HG02798 (cell line): ENCODE measurements at regions not wholly inside any gene's neighbourhood (a gene's known extent, or its start where the extent isn't known, plus 50 kb on each side); places are given as distances from the start of the nearest gene placed in this dataset.
"Not testable (repeated sequence)": the region's sequence is repeated elsewhere in the genome, so short reads cannot be mapped to it uniquely, and the experiment has no call there.

Source experiments
- ATAC-seq: cut with Tn5 transposase; IDR thresholded peaks from one replicate; pipeline ENCODE4 v1.9.1; 2021; ENCODE audit warnings: mild to moderate bottlenecking; ENCODE audit not compliant: unreplicated experiment, poor library complexity

DNA sequence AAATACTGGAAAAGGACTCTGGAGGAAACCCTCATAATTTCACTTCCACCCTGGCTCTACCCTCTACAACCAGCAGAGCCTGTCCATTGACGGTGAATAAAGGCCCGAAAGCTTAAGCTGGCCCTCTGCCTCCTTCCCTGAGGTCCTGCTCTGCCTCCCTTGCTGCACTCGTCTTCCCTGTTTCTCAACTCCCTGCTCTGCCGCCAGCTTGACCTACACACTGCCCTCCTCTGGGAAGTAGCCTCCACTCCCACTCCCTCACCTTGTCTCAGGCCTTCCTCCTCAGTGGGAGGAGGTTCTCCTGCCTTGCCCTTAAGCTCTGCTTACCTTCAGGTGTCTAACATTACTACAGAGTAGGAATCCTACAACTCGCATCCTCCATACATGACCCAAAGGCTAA lies 608.6 kb upstream of the NR3C2 start:
- no peak for ATAC-seq

DNA sequence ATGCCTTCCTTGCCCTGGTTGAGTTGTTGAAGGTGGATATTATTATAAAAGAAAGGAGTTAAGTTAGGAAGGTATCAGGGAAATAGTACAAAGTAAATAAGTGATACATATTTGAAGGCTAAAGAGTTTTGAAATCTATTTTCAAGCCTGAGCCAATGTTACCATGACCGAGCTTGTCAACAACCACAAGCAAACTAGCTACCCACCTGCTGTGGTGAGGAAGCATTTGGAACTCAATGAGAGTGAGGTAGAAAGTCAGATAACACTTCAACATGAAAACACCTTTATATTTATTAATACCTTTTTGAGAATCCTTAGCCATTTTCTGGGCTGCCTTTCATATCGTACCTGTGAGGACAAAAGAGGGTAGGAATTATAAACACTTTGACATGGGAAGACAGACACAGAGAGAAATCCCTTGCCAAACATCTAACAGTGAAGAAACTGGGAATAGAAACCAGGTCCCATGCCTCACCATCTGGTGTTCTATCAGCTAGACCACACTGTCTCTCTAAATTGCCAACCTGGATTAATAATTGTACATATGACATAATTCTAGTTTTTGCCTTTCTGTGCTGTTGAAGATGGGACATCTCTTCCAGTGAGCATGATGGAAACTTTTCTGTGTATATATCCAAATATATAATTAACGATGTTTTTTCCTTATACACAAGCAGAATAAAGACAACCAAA lies 606.4 kb upstream of the NR3C2 start:
- no peak for ATAC-seq

DNA sequence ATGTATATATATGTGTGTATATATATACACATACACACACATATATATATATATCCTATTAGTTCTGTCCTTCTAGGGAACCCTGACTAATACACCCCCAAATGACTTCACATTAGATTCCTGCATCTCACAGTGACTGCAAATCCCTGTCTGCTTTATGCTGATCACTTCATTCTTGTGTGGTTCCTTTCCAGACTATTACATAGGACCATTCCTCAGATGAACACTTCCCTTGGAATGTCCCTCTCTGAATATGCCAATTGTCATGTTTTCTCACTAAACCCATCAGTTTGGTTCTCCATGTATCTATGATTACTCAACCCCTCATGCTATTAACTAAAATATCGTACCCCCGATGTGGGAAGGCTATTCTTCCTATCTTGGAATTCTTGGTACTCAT lies 605.2 kb upstream of the NR3C2 start:
- ATAC-seq: no peak

DNA sequence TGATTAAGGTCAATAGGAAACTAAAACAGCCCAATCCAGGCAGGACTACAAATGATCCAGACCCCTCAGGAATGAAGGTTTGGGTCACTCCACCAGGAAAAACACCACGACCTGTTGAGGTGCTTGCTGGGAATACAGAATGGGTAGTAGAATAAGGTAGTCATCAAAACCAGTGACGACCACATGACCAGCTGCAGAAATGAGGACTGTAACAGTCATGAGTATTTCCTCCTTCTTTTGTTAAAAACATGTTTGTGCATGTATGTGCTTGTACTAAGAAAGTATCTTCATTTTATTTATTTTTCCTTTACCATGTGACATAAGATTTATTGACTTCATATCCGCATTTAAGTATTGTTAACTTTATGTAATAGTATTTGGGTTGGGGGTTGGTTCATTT lies 603.5 kb upstream of the NR3C2 start:
- no peak for ATAC-seq

DNA sequence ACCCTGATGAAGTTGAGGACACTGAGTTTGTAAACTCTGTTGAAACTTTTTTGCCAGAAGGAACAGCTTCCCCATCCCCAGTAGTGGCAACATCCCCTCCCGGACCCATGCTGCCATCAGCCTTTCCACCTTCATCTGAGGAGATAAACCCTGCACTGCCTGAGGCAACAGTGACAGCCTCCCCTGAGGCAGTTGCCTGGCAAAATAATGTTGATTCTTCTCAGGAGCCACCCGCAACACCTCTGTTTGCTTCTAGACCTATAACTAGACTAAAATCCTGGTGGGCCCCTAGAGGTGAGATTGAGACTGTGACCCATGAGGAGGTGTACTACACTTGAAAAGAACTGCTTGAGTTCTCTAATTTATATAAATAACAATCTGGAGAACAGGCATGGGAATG lies 597.6 kb upstream of the NR3C2 start:
- not testable (repeated sequence) for ATAC-seq

DNA sequence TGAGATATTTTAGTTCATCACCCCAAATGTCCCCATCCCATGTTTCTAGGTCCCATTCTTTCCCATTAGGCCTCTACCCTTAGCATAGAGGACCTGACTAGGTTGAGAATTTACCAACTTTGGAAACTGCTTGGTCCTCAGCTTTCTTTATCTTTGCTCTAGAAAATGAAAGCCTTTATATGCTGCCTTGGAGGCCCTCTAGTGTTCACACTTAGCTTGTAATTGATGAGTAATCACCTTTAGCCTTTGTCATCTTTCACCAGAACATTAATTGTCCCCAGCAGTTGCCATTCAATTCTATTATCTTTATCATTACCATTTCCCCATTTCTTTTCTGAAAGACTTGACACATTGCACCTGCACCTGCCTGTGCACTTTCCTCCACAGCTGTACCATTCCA lies 589.2 kb upstream of the NR3C2 start:
- ATAC-seq: peak; percentile 69

DNA sequence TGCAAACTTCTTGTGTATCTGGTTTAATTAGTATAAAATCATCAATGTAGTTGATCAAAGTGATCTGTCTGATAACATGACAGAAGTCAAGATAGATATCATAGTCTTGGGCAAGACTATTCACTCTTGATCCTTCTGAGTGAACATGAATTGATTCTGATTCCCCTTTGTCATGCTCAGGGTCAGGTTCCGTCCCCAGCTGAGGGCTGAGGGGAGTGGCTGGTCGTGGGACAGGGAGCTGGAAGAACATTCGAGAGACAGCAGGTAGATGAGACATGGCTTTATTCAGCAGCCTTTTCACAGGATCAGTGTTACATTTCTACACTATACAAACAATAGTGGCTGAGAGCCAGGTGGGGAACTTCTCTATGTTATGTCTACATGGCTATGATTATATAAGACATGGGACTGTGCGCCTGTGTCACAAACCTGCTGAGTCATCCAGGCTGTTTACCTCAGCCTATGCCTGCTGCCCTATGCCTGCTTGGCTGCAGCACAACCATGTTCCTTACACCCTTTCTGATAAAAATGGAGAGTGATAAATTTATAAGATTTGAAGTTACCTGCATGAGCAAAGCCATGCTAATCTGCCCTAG lies 586.9 kb upstream of the NR3C2 start:
- ATAC-seq: no peak

DNA sequence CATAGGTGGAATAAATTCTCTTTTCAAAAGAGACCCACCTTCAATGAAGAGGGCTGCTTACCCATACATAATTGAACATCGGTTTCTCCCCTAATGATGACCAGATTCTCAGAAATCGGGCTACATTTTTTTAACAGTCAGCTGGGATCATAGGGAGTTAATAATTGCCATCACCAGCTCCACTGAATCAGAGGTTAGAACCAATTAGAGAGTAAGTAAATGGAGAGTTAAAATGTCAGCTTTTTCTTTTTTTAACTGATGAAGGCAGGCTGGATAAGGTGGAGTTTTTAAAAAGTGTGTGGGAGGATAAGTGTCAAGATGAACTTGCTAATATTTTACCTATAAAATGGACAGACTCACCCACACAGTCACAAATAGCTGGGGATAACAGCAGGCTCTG lies 584.5 kb upstream of the NR3C2 start:
- ATAC-seq: no peak

DNA sequence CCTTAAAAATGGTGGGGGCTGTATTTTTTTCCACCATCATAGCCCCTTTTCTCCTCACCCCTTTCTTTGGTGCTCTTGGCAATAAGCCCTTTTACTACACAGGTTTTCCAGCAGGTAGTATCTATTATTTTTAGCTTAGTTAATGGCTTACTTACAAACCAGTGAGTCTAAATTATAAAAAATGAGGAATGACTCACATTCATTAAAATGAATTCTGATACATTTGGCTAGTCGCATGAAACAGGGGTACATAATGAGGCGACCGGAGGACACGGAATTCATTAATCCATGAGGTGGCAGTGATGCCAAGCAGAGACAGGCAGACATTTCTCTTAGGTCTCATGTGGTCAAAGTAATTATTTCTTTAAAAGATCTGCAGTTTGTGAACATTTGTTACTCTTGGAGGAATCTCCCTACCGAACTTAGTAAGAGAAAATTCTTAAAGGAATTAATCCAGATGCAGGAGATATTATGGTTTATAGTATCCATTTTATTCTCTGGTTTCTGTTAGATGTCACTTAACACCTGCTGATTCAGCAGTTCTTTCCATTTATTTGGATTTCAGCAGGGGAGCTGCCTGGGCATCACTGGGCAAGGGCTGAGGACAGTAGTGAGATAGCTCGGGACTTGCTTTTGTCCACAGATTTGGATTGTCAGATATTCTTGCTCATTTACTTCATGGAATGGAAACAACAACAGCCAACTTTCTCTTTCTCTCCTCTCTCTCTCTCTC lies 575.0 kb upstream of the NR3C2 start:
- no peak for ATAC-seq

DNA sequence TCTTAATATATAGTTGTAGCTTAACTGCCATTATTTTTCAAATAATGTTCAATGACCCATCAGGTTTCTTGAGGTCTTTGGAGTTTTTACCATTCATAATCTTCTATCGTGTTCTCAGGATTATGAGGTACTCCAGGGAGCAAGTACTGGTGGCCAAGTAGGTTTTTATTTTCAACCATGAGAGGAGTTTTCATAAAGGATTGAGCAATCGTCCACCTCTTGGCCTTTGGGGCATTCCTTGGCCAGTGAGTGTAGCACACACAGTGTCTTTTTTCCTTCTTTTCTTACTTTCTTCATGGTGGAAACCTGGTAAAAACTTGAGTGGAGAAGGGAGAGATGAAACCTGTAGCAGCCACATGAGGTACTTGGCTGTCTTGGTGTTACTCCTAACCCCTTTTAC lies 567.0 kb upstream of the NR3C2 start:
- no peak for ATAC-seq

DNA sequence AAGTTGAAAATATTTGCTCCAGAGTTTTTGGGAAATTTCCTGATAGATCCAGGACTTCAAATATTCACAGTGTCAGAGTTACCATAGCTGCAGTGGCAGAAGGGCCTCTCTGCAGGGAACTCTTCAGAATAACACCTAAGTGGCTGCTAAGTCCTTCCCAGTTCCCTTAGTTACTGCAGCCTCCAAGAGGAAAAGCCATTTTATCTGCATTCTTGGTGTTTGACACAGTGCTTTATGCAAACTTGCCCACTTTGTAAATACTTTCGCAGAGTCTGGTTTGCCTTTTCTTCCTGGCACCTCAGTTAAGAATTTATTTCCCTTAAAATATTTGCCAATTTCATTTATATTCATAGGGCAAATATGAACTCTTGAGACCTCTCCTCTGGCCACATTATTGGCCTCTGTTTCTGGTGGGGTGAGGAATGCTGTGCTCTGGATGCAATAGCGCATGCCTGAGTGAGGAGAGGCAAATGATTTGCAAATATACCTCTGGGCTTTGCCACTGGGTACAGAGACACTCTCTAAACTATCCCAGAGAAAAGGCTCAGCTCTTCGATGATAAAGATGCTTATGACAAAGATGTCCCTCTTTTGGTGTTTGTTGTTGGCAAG lies 566.3 kb upstream of the NR3C2 start:
- ATAC-seq: no peak

DNA sequence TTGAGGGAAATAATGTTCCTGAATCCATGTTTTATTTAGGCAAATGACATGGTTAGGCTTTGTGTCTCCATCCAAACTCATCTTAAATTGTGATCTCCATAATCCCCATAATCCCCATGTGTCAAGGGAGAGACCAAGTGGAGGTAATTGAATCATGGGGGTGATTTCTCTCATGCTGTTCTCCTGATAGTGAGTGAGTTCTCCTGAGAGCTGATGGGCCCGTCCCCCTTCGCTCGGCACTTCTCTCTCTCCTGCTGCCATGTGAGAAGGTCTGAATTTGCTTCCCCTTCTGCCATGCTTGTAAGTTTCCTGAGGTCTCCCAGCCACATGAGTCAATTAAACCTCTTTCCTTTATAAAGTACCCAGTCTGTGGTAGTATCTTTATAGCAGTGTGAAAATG lies 563.0 kb upstream of the NR3C2 start:
- no peak for ATAC-seq

DNA sequence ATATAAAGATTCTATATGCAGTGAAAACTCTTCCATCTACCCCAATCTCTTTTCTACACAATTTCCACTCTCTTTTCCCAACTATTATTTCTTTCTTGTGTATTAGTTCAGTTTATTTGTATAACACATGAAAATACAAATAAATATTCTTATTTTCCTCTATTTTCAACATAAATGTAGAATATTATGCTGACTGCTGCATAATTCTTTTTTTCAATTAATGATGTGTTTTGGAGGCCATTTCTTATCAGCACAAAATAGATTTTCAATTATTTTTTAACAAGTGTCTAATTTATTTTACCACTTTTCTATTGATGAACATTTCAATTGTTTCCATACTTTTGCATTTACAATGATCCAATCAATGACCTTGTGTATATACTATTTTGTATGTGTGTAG lies 557.7 kb upstream of the NR3C2 start:
- no peak for ATAC-seq

DNA sequence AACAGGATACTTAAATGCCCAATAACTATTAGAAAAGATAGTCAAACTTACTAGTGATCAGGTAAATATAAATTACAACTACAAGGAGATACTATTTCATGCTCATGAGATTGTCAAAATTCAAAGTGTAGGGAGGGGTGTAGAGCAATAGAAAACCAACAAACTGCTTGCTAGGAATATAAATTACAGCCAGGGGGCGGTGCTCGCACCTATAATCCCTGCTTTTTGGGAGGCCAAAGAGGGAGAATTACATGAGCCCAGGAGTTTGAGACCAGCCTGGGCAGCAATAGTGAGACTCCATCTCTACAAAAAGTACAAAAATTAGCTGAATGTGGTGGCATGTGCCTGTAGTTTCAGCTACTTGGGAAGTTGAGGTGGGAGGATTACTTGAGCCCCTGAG lies 556.5 kb upstream of the NR3C2 start:
- peak; percentile 56 for ATAC-seq

DNA sequence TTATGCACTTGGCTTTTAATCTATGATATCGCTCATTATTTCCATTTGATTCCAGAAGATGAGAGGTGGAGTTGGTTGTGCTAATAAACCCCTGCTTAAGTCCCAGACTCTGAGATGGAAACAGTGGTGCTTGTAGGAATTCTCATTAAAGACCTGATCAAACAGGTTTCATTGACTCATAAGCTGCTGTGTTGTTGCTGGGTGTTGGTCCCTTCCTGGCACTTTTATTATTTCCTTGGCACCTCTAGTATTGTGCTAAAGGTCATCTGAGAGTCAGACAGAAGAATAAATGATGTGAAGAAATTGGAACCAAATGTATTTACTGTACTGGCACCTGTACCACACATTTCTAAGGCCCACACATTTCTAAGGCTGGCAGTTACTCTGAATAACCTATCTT lies 544.7 kb upstream of the NR3C2 start:
- ATAC-seq: no peak

DNA sequence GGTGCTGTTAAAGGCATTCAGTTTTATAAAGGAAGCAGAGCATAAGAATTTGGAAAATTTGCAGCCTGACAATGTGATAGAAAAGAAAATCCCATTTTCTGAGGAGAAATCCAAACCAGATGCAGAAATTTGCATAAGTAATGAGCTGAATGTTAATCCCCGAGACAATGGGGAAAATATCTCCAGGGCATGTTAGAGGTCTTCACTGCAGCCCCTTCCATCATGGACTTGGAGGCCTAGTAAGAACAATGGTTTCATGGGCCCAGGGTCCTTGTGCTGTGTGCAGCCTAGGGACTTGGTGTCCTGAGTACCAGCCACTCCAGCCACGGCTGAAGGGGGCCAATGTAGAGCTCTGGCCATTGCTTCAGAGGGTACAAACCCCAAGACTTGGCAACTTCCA lies 542.7 kb upstream of the NR3C2 start:
- no peak for ATAC-seq

DNA sequence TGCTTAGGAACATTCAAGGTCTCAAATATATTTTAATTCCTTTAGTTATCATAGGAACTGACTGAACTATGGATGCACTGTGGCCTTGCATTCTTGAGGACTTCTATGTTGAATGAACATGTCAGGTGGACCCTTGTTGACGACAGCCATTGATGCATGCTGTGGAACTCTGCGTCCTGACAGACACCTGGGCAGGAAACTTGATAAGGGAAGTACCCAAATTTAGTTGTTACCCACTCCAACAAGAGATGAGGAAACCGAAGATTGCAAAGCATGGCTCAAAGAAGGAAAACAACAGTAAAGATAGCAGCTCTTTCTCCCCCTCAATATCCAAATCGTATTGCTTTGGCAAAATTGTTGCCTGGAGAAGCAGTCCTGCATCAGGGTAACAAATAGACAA lies 540.0 kb upstream of the NR3C2 start:
- ATAC-seq: no peak

DNA sequence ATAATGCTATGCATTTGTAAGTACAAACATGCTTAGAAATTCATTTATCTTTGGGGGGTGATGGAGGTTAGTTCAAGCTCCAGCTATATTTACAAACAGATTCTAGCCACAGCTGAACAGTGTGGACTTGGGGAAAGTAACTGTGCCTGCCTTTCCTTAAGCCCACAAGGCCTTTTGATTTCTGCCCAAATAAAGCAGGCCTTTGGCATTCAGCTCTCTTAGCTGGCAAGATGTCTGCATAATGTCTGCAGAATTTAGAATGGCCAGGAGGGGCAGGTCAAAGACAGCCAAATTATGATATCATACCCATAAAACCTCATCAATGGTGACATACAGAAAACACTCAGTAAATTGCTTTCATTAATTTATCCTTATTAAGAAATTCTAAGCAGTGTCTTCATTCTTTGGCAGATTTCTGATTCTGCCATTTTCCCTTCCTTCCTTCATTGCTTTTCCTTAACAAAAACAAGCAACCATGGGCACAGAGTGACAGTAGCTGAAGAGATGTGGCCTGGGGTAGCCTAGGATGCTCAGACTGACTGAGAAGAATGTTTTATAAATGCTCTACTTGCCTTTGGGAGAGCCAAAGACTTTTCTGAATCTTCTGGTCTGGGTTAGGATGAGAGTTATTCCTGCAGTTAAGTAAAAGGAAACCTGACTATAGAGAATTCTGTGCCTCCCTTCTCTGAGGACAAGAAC lies 538.7 kb upstream of the NR3C2 start:
- no peak for ATAC-seq

DNA sequence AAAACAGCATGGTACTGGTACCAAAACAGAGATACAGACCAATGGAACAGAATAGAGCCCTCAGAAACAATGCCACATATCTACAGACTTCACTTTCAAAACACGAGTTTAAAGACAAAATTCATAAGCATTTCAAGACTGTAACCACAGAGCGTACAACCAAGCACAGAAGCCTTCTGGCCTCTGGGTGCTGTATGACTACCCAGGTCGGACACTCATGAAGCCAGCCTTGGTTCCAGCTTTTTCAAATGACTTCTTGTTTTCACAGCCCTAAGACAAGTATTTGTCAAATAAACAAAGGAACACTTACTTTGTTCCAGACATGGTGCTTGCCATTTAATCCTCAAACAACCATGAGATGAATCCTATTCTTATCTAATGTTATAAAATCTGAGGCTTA lies 536.1 kb upstream of the NR3C2 start:
- ATAC-seq: no peak

DNA sequence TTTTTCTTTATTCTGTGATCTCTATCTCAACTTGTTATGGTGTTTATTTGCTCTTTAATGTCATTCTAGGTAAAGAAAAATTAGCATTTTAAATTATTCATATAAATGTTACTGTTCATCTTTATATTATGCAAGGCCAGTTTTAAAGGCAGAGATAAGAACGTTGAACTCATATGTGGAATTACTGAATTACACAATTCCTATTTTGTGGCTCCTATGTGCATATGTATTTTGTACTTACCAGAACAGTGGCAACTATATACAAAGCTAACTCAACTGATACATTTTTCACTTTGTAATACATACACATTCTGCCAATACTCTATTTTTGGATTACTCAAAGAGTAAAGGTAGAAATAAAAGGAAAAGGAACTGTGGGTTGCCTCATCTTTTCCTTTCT lies 533.2 kb upstream of the NR3C2 start:
- no peak for ATAC-seq

DNA sequence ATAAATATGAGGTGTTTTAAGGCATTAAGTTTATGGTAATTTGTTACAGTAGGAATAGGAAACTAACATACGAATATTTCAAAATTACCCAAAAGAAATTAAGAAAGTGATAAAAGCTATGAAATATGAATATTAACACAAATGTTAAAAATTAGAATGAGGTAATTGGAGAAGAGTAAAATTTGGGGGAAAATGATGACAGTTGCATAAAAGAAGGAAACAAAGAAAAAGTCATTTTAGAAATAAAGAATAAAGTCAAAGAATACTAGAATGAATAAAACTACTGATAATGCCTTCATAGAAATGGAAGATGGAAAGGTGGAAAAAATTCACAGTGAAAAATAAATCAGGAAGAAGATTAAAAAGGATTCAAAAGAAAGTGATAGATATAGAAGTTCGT lies 522.9 kb upstream of the NR3C2 start:
- ATAC-seq: no peak
